ENCODE measurements at regions not wholly inside any gene's neighbourhood (a gene's known extent, or its start where the extent isn't known, plus 50 kb on each side); places are given as distances from the start of the nearest gene placed in this dataset.

- DNase-seq = no peak
Observed at GRCh38 chr15:31557899-31558298, 231.3 kb downstream of the KLF13 start.

- DNase-seq = no peak
Observed at GRCh38 chr15:31558840-31559239, 232.2 kb downstream of the KLF13 start.

DNA sequence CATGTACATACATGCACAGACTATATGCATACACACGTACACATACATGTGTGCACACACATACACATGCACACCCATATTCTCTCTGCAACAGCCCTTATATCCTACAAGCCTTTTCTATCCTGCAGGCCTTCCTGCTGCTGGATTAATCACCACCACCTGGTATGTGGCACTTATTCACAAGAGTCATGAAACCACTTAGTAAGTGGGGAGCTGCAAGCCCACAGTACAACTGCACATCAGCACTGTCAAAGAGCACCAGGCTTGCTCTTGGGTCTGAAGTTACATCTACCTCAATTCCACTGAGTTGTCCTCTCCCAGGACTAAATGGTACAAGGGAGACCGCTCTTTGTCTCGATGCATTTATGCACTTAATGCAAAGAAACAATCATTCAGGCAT lies 233.2 kb downstream of the KLF13 start:
- DNase-seq = no peak

DNA sequence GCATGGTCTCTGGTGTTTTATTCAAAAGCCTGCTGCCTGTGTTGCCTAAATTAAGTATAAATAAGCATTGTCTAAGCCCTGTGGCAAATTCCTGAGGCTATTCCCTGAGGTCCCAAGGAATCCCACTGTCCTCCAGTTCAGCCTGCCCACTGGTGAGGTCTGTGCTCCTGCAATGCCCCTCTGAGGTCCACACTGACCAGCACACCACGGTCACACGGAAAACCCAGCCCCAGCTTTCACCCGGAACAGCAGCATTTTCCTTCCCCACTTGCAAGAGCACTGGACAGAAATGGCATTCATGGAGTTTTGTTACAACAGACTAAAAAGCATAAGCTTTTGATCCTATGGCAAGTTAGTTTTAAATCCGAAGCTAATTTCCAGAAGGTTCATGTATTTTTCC lies 234.0 kb downstream of the KLF13 start:
- DNase-seq = no peak

- DNase-seq = no peak
Observed at GRCh38 chr15:31561156-31561555, 234.5 kb downstream of the KLF13 start.

- DNase-seq = no peak
Observed at GRCh38 chr15:31563001-31563400, 236.4 kb downstream of the KLF13 start.

- DNase-seq = no peak
Observed at GRCh38 chr15:31563421-31563820, 236.8 kb downstream of the KLF13 start.

GRCh38 chr15:31567861-31568260 lies 241.2 kb downstream of the KLF13 start:
- DNase-seq = no peak

DNA sequence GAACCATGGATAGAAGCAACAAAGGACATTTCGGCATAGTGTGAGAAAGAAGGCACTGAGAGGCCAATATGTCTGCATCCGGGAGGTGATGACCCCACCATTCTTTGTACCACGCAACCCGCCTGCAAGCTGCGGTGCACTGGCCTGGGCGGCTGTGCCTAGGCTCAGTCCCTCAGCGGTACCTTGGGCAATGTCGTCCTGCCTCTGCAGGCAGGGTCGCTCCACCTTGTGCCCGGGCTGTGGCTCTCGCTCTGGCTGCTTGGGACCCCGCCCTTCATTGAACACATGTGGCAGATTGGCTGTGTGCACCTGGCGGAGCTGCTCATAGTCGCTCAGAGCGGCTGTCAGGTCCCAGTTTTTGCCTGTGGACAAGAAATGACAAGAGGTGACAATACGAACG lies 243.2 kb downstream of the KLF13 start:
- no peak for DNase-seq

DNA sequence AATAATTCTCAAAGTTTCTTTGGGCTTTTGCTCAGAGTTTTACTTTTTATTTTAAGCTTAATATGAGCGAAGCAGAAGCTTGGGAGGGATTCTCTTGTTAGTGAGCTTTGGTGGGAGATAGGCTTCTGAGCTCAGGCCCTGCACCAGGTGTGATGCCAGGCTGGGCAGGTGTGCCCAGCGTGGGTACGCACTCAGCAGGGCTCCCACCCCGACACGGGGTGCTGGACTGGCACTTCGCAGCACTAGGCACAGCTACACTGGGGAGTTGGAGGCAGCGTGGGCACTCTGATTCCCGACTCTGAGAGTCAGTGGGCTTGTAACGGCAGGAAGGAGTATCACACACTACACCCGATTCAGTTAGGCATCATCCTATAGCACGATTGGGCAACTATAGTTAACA lies 244.0 kb downstream of the KLF13 start:
- no peak for DNase-seq

GRCh38 chr15:31571676-31572075 lies 245.0 kb downstream of the KLF13 start:
- DNase-seq = no peak

GRCh38 chr15:31573759-31574158 lies 247.1 kb downstream of the KLF13 start:
- DNase-seq = no peak

GRCh38 chr15:31574766-31575165 lies 248.1 kb downstream of the KLF13 start:
- DNase-seq = no peak

GRCh38 chr15:31577108-31577507 lies 250.5 kb downstream of the KLF13 start:
- no peak for DNase-seq

GRCh38 chr15:31579282-31579681 lies 252.6 kb downstream of the KLF13 start:
- DNase-seq = no peak

DNA sequence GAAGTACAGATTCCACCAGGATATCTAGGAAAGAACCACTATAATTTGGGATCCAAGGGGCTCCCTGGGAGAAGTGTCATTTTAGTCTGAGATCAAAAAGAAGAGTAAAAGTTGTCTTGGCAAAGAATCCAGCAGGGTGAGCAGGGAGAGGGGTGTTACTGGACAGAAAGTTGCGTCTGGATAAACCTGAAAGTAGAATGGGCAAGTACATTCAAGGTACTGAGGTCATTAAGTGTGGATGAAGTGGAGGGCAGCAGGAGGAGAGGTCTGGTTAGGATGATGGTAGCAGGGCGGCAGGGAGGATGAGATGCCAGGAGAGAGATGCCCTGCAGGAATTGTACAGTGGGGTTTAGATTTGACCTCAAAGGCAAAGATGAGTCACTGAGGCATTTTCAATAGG lies 253.3 kb downstream of the KLF13 start:
- DNase-seq = no peak

- no peak for DNase-seq
Observed at GRCh38 chr15:31584195-31584594, 257.6 kb downstream of the KLF13 start.

- no peak for DNase-seq
Observed at GRCh38 chr15:31585240-31585639, 258.6 kb downstream of the KLF13 start.

DNA sequence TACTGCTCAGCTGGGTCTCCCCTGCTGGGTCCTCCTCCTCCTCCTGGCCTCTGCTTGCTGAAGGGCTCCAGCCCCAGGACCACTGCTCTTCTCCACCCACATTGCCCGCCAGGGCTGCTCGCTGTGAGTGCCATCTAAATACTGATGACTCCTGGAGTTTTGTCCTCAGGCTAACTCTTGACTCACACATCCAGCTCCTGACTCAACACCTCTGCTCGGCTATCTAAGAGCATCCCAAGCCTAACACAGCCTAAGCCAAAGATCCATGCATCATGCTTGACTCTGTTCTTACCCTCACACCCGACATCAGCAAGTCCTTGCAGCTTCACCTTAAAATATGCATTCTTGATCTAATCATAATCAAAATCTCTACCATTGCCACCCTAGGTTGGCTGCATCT lies 260.2 kb downstream of the KLF13 start:
- DNase-seq = no peak

GRCh38 chr15:31587583-31587982 lies 260.9 kb downstream of the KLF13 start:
- DNase-seq = no peak

DNA sequence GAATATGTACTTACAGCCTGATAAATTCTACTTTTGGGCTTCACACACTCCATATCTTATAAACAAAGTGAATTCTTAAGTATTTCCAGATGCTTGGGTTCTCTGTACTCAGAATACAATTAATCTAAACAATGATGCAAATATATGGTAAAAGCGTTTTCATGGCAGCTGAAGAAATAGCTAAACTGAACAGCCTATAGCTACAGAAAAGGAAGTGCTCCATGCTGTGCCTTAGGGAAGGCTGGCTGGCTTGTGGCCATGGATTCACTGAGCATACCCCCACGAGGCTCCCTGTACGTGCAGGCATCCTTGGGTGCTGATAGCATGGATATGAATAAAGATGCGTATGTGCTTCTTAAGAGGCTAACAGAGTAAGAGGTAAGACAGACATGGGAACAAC lies 264.0 kb downstream of the KLF13 start:
- no peak for DNase-seq

GRCh38 chr15:31591908-31592307 lies 265.3 kb downstream of the KLF13 start:
- no peak for DNase-seq

GRCh38 chr15:31597466-31597865 lies 270.8 kb downstream of the KLF13 start:
- no peak for DNase-seq

DNA sequence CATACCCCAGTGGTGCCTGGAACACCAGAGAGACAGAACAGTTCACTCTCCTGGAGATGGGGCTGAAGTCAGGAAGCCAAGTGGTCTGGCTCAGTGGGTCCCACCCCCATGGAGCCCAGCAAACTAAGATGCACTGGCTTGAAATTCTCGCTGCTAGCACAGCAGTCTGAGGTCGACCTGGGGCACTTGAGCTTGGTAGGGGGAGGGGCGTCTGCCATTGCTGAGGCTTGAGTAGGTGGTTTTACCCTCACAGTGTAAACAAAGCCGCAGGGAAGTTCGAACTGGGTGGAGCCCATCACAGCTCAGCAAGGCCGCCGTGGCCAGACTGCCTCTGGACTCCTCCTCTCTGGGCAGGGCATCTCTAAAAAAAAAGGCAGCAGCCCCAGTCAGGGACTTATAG lies 272.0 kb downstream of the KLF13 start:
- peak; percentile 68 for DNase-seq

DNA sequence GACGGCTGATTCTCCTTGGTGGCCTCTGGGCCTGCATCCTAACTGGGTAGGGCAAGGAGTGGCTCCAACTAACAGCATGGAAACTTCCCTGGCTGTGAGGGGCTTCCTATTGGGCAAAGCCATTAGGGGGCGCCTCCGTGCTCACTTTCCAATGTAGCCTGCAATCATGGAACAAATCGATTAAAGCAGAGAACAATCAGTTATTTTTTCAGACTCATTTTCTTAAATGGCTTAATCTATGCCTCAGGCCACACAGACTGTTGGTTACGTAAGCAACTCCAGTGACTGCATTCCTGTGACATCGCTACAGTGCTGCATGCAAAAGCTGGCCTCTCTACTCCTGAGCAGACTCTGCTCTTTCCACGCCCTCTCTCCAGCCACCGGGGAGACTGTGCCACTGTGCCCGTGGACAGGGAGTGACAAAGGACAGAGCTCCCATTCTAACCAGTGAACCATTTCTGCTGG lies 278.9 kb downstream of the KLF13 start:
- DNase-seq = peak; percentile 3

DNA sequence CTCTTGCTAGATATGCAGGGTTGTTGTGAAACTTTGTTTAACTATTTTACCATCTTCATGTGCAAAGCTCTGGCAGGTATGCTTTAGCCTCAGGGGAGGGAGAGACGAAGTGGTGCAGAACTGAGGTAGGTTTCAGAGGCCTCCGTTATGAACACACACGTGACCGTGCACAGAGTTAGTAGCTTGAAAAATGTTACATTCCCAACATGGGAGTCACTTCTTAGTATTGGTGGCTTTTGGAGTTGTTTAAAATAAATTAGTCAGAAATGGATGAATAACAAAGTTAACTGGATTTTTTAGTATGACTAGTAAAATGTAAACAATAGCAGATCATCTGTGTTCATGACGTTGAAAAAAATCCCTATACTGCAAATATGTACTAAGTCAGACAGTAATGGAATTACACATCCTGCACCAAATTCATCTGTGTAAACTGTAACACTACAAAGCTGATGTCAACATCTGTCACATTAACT lies 279.6 kb downstream of the KLF13 start:
- DNase-seq = no peak

Data from NCI-H526 treated with DMSO at 0.1 percent for 48 hours (cell line).